Kidney epithelial cell (primary cell): ENCODE measurements at regions not wholly inside any gene's neighbourhood (a gene's known extent, or its start where the extent isn't known, plus 50 kb on each side); places are given as distances from the start of the nearest gene placed in this dataset.
A peak's percentile ranks its signal among the peaks of the same experiment; 100 is the strongest.
"Not testable (repeated sequence)": the region's sequence is repeated elsewhere in the genome, so short reads cannot be mapped to it uniquely, and the experiment has no call there.

Source experiments
- DNase-seq: peaks from one replicate; pipeline ENCODE4 v3.0.0-alpha.2; 2010; ENCODE audit warnings: low read depth
- H3K27me3 ChIP-seq: 2 replicates; pipeline ENCODE4 v1.6.0; 2011; ENCODE audit warnings: low read length; ENCODE audit not compliant: control insufficient read depth, insufficient read depth
- H3K36me3 ChIP-seq: 2 replicates; pipeline ENCODE4 v1.5.1; 2011; ENCODE audit warnings: low read length; ENCODE audit not compliant: control insufficient read depth, insufficient read depth
- H3K4me3 ChIP-seq: 2 replicates; pipeline ENCODE4 v1.5.1; 2011; ENCODE audit warnings: low read depth, mild to moderate bottlenecking, control low read depth, low read length
- TF ChIP-seq, protein P1 (sequence below): IDR thresholded peaks from 2 replicates; pipeline ENCODE4 v1.5.1; 2011; ENCODE audit warnings: mild to moderate bottlenecking, moderate library complexity, low read length, control low read depth, inconsistent platforms; ENCODE audit not compliant: insufficient read depth, poor library complexity, severe bottlenecking

DNA sequence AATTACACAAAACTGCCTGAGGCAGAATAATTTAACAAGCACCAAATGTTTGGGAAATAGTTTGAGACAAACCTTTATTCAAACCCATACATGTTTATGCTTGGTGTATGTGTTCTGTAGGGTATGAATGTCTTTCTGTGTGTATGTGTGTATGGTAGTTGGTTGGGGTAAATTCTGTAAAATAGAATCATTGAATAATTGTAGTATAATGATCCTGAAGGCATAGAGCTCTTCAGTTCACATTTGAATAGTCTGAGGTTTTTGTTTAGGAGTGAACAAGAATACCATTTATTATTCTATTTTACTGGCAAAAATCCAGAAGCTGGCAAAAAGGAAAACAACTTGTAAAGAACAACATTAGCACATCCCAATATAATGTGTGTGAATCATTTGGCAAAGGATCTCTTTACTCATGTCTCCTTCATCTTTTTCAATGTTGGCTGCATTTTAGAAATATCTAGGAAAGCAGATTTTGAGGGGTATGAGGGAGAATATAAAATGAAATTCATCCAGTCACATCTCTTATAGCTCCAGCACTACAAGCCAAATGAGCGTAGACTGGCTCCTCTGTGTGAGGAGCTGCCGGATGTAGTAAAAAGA lies 70.4 kb upstream of the XIST start:
- Histone ChIP-seq H3K27me3 (no peaks in the 10 kb centered on the region), H3K4me3 (no peak overlapping the region), H3K36me3 (no peaks in the 10 kb centered on the region)
- no peak for DNase-seq
- TF ChIP-seq, protein P1, sequence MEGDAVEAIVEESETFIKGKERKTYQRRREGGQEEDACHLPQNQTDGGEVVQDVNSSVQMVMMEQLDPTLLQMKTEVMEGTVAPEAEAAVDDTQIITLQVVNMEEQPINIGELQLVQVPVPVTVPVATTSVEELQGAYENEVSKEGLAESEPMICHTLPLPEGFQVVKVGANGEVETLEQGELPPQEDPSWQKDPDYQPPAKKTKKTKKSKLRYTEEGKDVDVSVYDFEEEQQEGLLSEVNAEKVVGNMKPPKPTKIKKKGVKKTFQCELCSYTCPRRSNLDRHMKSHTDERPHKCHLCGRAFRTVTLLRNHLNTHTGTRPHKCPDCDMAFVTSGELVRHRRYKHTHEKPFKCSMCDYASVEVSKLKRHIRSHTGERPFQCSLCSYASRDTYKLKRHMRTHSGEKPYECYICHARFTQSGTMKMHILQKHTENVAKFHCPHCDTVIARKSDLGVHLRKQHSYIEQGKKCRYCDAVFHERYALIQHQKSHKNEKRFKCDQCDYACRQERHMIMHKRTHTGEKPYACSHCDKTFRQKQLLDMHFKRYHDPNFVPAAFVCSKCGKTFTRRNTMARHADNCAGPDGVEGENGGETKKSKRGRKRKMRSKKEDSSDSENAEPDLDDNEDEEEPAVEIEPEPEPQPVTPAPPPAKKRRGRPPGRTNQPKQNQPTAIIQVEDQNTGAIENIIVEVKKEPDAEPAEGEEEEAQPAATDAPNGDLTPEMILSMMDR, result no peak

GRCh38 chrX:73916931-73917667 lies 64.6 kb upstream of the XIST start:
- DNase-seq, result peak; percentile 74
- H3K36me3 ChIP-seq, result no peaks in the 10 kb centered on the region
- no peaks in the 10 kb centered on the region for H3K27me3 ChIP-seq
- H3K4me3 ChIP-seq, result no peak overlapping the region
- TF ChIP-seq, protein P1, result no peak

DNA sequence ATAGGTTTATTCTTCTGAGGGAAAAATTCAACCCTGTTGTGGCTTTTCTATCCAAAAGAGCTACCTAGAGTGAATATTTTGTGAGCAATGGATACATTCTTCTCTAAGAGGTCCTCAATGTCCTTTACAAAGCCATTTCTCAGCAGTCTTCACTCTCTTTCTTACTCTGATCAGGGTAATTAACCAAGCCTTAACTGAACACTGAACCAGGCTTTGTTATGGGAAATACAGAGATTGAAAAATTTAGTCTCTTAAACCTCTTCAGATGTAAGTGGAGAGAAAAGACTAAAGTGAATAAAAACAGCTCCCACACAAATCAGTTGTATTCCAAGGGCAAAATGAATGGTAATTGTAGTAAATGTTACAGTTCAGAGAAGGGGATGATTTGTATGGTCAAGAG lies 64.0 kb upstream of the XIST start:
- TF ChIP-seq, protein P1, result no peak
- no peak for DNase-seq
- no peak overlapping the region for H3K4me3 ChIP-seq
- no peaks in the 10 kb centered on the region for H3K36me3 ChIP-seq
- no peaks in the 10 kb centered on the region for H3K27me3 ChIP-seq

- H3K4me3 ChIP-seq, H3K27me3 ChIP-seq, DNase-seq, H3K36me3 ChIP-seq: not testable (repeated sequence)
Measured at GRCh38 chrX:73914792-73915191, 62.3 kb upstream of the XIST start.

DNA sequence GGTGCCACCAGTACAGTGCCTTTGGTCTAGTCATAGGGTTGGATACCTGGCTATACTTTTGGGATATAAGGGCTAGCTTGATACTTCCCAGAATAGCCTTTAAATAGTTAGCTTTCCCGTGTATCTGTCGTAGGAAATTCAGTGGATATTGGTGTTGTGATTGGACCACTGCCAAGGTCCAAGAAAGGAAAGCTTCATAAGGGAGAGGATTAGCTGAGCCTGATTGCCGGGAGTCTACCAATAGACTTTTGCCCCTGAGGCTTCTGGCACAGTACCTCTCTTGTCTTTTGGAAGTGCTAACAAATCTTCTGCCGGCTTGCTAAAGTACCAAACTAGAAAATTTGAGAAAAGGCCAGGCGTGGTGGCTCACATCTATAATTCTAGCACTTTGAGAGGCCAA lies 61.1 kb upstream of the XIST start:
- Histone ChIP-seq H3K4me3 (no peak overlapping the region), H3K36me3 (no peaks in the 10 kb centered on the region), H3K27me3 (no peaks in the 10 kb centered on the region)
- no peak for DNase-seq
- TF ChIP-seq, protein P1, result no peak

DNA sequence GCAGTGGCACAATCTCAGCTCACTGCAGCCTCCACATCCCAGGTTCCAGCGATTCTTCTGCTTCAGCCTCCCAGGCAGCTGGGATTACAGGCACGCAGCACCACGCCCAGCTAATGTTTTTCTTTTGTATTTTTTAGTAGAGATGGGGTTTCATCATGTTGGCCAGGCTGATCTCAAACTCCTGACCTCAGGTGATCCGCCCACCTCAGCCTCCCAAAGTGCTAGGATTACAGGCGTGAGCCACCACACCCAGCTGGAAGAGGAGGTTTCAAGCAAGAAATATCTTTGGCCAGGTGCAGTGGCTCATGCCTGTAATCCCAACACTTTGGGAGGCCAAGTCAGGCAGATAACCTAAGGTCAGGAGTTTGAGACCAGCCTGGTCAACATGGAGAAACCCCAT lies 59.4 kb upstream of the XIST start:
- H3K36me3 ChIP-seq, DNase-seq, H3K4me3 ChIP-seq, H3K27me3 ChIP-seq: not testable (repeated sequence)

GRCh38 chrX:73905749-73906374 lies 53.3 kb upstream of the XIST start:
- H3K36me3 ChIP-seq, DNase-seq, H3K4me3 ChIP-seq, H3K27me3 ChIP-seq: not testable (repeated sequence)
